SK-N-MC (cell line): ENCODE measurements at regions not wholly inside any gene's neighbourhood (a gene's known extent, or its start where the extent isn't known, plus 50 kb on each side); places are given as distances from the start of the nearest gene placed in this dataset.

Source experiments
- EZH2 ChIP-seq: fragments of 200-600 bp; sonication (generic); IDR thresholded peaks from one replicate; pipeline ENCODE4 v1.6.1; 2017; ENCODE audit warnings: antibody characterized with exemption
- FOXP2 ChIP-seq: optimal IDR thresholded peaks from 2 replicates; pipeline ENCODE3; 2011; ENCODE audit warnings: mild to moderate bottlenecking, moderate library complexity; ENCODE audit not compliant: insufficient read depth; ENCODE audit errors: extremely low read length, control extremely low read depth

- TF ChIP-seq FOXP2, result no peak
- TF ChIP-seq EZH2, result no peak
Measured at GRCh38 chr1:204763773-204764427, 78.4 kb upstream of the LRRN2 start.
